HEK293 (cell line): ENCODE measurements at regions not wholly inside any gene's neighbourhood (a gene's known extent, or its start where the extent isn't known, plus 50 kb on each side); places are given as distances from the start of the nearest gene placed in this dataset.

Source experiments
- CTCF ChIP-seq: fragments of 450-650 bp; formaldehyde crosslinking; IDR thresholded peaks from 2 replicates; pipeline ENCODE4 v1.5.1; 2016; ENCODE audit warnings: missing biosample characterization, missing genetic modification characterization
- SP2 ChIP-seq: fragments of 450-650 bp; formaldehyde crosslinking; IDR thresholded peaks from 2 replicates; pipeline ENCODE4 v1.5.1; 2016; ENCODE audit warnings: missing biosample characterization, missing genetic modification characterization
- ZNF16 ChIP-seq: fragments of 450-650 bp; formaldehyde crosslinking; IDR thresholded peaks from 2 replicates; pipeline ENCODE4 v1.5.1; 2016; ENCODE audit warnings: low read depth, missing biosample characterization, missing genetic modification characterization

- TF ChIP-seq SP2 (tag by site-specific recombination) (no peak), CTCF (tag by site-specific recombination) (no peak), ZNF16 (no peak)
Observed at GRCh38 chr19:31627620-31628365, 278.6 kb upstream of the TSHZ3 start.
